RWPE2 (cell line): ENCODE measurements at regions not wholly inside any gene's neighbourhood (a gene's known extent, or its start where the extent isn't known, plus 50 kb on each side); places are given as distances from the start of the nearest gene placed in this dataset.

ENCODE experiments used
- ATAC-seq: fragments of 200-7000 bp; cut with Tn5 transposase; 3 replicates; pipeline ENCODE4 v1.9.1; 2021; ENCODE audit warnings: low read depth
- DNase-seq: peaks from one replicate; pipeline ENCODE4 v3.0.0-alpha.2; 2020; ENCODE audit warnings: low spot score
- H3K27ac ChIP-seq: fragments of 450-650 bp; 2 replicates; pipeline ENCODE4 v1.5.1; 2017; ENCODE audit warnings: mild to moderate bottlenecking; ENCODE audit not compliant: poor library complexity, severe bottlenecking
- H3K27me3 ChIP-seq: fragments of 250-450 bp; sonication (Bioruptor Pico); 2 replicates; pipeline ENCODE4 v1.5.1; 2021; ENCODE audit warnings: mild to moderate bottlenecking, moderate library complexity; ENCODE audit not compliant: insufficient read depth, poor library complexity, severe bottlenecking
- H3K36me3 ChIP-seq: fragments of 250-450 bp; sonication (Bioruptor Pico); 2 replicates; pipeline ENCODE4 v1.5.1; 2020; ENCODE audit warnings: low read depth, mild to moderate bottlenecking, moderate library complexity
- H3K4me1 ChIP-seq: fragments of 250-450 bp; sonication (Bioruptor Pico); 2 replicates; pipeline ENCODE4 v1.5.1; 2021; ENCODE audit warnings: mild to moderate bottlenecking, moderate library complexity; ENCODE audit not compliant: insufficient read depth, poor library complexity, severe bottlenecking
- H3K4me3 ChIP-seq: fragments of 250-450 bp; sonication (Bioruptor Pico); 2 replicates; pipeline ENCODE4 v1.5.1; 2021; ENCODE audit warnings: mild to moderate bottlenecking, moderate library complexity; ENCODE audit not compliant: severe bottlenecking
- H3K9me3 ChIP-seq: fragments of 250-450 bp; sonication (Bioruptor Pico); 2 replicates; pipeline ENCODE4 v1.5.1; 2021; ENCODE audit warnings: mild to moderate bottlenecking, moderate library complexity; ENCODE audit not compliant: severe bottlenecking
- CTCF ChIP-seq: fragments of 450-650 bp; IDR thresholded peaks from one replicate; pipeline ENCODE4 v1.5.1; 2017; ENCODE audit warnings: mild to moderate bottlenecking, moderate library complexity; ENCODE audit not compliant: poor library complexity, severe bottlenecking

GRCh38 chr13:33934343-33934742, 116.4 kb downstream of the RFC3 start:
- no peaks in the 10 kb centered on the region for H3K27me3 ChIP-seq
- no peak for ATAC-seq
- TF ChIP-seq CTCF, result no peak
- DNase-seq, result no peak
- no peaks in the 10 kb centered on the region for H3K4me1 ChIP-seq
- H3K9me3 ChIP-seq, result no peaks in the 10 kb centered on the region
- no peaks in the 10 kb centered on the region for H3K36me3 ChIP-seq
- H3K4me3 ChIP-seq, result no peak overlapping the region
- H3K27ac ChIP-seq, result no peak overlapping the region

GRCh38 chr13:33934951-33935371, 117.0 kb downstream of the RFC3 start:
- H3K9me3 ChIP-seq, result no peaks in the 10 kb centered on the region
- no peak for TF ChIP-seq CTCF
- ATAC-seq (no peak), DNase-seq (no peak)
- H3K27ac ChIP-seq, result no peak overlapping the region
- H3K27me3 ChIP-seq, result no peaks in the 10 kb centered on the region
- H3K4me3 ChIP-seq, result no peak overlapping the region
- H3K36me3 ChIP-seq, result no peaks in the 10 kb centered on the region
- H3K4me1 ChIP-seq, result no peaks in the 10 kb centered on the region

GRCh38 chr13:33935969-33936368, 118.0 kb downstream of the RFC3 start:
- Histone ChIP-seq H3K27me3 (no peaks in the 10 kb centered on the region), H3K27ac (no peak overlapping the region), H3K9me3 (no peaks in the 10 kb centered on the region), H3K4me3 (no peak overlapping the region), H3K36me3 (no peaks in the 10 kb centered on the region), H3K4me1 (peaks cover 5% of the 10 kb centered on the region)
- ATAC-seq, result no peak
- no peak for DNase-seq
- TF ChIP-seq CTCF, result no peak

- H3K4me3 ChIP-seq, result no peak overlapping the region
- no peaks in the 10 kb centered on the region for H3K36me3 ChIP-seq
- H3K9me3 ChIP-seq, result no peaks in the 10 kb centered on the region
- no peaks in the 10 kb centered on the region for H3K27me3 ChIP-seq
- DNase-seq (no peak), ATAC-seq (no peak)
- H3K27ac ChIP-seq, result no peak overlapping the region
- H3K4me1 ChIP-seq, result peaks cover 8% of the 10 kb centered on the region
- no peak for TF ChIP-seq CTCF
Observed at GRCh38 chr13:33937373-33938098, 119.6 kb downstream of the RFC3 start.

- Histone ChIP-seq H3K27ac (no peak overlapping the region), H3K27me3 (no peaks in the 10 kb centered on the region), H3K4me1 (peaks cover 8% of the 10 kb centered on the region), H3K36me3 (no peaks in the 10 kb centered on the region), H3K4me3 (no peak overlapping the region), H3K9me3 (no peaks in the 10 kb centered on the region)
- no peak for TF ChIP-seq CTCF
- ATAC-seq (no peak), DNase-seq (no peak)
Observed at GRCh38 chr13:33940256-33940655, 122.3 kb downstream of the RFC3 start.
